CD1c-positive myeloid dendritic cell (primary cell): ENCODE measurements at regions not wholly inside any gene's neighbourhood (a gene's known extent, or its start where the extent isn't known, plus 50 kb on each side); places are given as distances from the start of the nearest gene placed in this dataset.
"Not testable (repeated sequence)": the region's sequence is repeated elsewhere in the genome, so short reads cannot be mapped to it uniquely, and the experiment has no call there.

Source experiments
- DNase-seq: peaks from one replicate; pipeline ENCODE4 v3.0.0-alpha.2; 2016; ENCODE audit errors: extremely low spot score

DNA sequence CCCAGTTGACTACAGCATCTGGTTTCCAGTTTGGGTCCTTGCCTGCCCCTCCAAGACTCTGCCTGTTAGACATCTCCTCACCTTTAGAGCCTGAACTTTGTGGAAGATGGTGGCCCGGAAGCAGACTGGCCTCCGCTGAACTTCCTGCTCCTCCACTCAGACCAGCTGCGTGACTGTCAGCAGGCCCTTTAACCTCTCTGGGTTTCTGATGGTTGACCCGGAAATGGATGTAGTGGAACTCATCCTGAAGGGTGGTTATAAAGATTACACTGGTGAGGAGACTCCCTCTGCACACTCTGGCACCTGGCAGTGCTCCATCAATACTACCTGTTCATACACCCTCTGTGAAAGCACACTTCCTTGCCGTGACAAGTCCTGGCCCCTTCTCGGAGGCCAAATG lies 151.9 kb upstream of the TLE3 start:
- DNase-seq = no peak

DNA sequence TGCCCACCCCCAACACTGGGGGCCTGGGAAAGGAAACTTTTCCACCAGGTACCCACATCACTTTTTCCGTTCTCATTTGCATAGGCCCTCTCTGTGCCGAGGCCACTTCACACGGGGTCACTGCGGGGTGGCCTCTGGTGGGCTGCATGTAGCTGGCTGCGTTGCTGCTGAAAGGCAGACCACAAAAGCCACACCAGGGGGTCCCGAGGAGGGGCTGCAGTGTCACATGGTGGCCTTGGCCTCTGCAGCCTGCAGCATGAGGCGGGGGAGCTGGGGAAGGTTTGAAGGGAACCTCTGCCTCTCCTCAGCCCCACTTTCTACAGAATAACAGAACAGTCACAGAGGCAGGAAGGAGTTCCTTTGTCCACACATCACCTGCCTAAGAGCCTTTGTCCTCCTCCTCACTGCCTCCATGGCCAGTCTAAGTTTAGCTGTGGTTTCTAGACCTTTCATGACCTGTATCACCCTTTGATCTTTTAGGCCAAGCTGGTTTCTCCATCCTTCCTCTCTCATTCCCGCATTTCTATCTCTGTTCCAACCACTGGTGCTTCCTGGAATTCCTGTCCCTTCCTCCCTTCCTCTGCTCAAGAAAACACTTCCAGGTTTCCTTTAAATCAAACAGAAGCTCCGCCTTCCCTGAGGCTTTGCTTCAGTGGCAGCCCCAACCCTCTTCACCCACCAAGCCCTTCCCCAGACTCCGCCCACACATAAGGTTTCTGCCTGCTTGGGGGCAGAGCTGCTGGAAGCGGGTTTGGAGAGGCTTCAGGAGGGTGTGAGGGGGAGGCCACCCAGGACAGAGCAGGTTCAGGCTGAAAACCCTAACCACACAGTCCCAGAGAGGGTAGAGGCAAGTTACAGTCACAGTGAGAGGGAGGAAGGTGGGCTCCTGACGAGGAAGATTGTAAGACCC lies 150.7 kb upstream of the TLE3 start:
- DNase-seq = no peak

DNA sequence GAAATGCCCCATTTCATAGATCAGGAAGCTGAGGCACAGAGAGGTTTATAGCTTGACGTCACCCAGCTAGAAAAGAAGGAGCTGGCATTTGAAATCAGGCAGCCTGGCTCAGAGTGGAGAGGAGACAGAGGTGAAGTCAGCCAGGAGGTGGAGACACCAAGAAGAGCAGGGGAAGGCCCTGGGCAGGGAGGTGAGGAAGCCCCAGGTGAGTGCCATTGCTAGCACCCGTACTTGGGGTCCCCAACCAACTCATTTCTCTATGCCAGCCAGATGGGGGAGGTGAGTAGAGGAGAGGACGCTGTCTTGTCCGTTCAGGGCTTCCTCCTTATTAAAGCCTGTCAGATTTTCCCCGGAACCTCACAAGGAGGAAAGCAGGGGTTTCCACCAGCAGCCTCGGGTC lies 149.6 kb upstream of the TLE3 start:
- DNase-seq = no peak

DNA sequence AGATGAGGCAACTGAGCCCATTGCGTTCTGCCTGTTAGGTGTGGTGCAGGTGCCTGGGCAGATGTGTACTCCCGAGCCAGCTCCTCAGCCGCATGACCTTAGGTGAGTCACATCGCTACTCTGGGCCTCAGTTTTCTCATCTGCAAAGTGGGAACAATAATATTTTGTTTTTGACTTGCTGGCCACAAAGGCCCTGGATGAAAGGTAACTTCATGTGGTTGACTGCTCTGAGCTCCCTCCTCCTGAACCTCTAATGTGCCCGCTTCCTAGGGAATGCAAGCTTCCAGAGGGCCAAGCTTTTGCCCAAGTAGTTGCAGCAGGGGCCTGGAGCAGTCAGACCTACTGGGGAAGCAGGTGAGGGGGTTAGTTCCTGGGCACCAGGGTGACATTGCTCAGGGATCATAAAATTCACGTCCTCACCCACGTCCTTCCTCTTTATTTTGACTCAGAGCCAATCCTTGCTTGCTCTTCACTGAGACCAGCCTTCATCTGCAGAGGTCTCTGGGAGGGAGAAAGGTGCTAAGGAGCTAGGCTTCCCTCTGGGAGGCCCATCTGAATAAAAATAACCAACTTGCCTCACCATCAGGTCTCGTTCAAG lies 149.0 kb upstream of the TLE3 start:
- peak; percentile 53 for DNase-seq

DNA sequence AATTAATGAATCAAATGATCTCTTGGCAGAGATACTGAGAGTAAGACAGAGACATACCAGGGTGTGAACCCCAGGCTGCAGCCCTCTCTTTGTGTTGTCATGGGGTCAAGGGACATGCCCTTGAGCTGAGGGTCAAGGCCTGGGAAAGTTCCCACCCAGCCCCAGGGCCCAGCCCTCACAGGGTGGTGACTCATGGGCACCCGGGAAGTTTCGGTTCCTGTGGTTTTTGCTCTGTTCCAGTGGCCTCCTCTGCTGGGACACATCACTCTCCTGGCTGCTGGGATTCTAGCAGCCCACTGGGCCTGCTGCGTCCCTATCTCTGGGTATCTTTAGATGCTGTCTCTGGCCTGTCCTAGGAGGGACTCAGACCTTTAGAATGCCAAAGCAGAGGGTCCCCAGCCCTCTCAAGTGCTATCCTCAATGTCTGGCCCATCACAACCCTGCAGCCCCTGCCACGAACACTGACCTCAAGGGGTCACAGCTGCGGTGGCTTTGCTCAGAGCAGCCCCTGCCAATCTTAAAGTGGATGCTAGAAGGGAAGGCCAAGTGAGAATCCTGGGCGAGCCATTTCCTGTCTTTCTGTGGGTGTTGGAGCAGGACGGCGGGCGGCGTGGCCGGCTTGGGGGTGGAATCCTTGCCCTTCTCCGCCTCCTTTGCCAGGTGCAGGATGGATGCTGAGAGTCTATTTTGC lies 148.4 kb upstream of the TLE3 start:
- DNase-seq = peak; percentile 93

DNA sequence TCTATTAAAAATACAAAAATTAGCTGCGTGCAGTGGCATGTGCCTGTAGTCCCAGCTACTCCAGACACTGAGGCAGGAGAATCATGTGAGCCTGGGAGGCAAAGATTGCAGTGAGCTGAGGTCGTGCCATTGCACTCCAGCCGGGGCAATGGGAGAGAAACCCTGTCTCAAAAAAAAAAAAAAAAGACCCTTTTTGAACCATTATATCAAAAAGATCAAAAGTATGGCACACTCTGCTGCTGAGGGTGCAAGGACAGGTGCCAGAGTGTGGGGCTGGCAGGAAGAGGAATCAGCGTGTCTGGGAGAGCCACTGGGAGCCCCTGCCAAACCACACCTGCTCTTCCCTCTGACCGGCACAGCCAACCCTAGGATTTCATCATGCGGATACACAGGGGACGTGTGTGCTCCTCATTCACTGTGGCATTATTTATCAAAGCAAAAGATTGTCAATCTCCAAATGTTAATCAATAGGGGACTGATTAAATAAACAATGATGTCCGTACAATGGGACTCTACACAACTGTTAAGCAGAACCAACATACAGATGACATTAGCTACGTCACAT lies 147.3 kb upstream of the TLE3 start:
- no peak for DNase-seq

DNA sequence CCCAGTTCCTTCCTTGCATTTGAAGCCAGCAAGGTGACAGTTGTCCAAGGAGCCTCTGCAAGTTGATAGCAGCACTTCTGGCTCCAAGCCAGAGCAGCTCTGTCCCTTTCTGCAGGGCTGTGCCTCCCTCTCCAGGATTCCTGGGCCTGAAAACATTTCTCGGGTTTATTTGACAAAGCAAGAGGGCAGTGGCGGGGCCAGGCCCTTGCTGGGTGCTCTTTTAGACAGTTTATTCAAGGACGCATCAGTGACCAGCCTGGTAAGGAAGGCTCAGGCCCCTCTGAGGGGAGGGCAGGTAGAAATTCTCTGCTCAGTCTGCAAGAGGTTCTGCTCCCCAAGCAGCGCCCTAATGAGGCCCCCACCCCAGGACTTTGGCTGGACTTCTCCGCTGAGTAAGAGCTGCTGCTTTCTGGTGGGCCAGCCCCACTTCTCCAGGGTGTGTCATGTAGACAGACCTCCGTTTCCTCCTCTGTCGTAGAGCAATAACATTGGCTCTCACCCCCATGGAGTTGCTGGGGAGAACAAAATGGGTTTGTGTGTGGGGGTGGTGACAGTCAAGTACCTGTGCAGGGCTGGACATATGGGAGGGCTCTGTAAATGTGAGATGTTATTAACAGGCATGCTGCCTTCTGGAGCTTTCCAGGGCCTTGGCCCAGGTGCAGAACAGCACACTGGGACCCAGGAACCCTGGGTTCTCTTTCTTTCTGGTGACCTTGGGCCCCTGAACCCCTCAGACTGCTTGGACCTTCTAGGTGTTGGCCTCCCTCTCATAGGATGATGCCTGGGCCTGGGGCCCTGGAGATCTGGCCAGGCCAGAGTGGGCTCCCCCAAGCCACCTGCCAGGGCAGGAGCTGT lies 146.2 kb upstream of the TLE3 start:
- no peak for DNase-seq

DNA sequence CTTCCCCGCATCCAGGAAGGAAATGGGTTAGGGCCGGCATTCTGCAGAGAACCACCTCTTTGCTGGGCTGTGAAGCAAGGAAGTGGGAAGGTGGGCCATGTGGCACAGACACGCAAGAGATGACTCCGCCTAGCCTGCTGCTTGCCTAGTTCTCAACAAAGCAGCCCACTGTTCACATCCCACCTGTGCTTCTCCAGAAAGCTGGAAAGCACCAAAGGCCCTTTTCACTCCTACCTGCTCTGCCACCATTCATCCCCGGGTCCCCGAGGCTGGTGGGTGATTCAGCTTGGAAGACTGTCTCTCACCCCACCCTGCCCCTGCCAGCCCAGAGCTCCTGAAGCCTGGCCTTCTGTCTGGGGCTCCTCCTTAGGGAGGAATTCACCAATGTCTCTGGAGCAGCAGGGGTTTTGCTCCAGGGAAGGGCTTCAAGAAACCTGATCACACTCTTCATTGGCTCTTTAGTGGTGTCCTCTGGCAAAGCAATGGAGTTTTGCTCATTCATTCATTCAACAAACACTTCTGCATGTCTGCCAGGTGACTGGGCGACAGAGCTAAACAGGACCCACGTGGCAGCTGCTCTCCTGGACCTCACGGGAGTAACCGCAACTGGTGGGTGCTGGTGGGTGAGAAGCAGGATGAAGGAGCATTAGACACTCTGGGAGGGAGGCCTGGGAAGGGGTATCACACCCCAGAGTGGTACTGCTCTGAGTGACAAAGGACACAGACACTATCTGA lies 145.4 kb upstream of the TLE3 start:
- DNase-seq = no peak

DNA sequence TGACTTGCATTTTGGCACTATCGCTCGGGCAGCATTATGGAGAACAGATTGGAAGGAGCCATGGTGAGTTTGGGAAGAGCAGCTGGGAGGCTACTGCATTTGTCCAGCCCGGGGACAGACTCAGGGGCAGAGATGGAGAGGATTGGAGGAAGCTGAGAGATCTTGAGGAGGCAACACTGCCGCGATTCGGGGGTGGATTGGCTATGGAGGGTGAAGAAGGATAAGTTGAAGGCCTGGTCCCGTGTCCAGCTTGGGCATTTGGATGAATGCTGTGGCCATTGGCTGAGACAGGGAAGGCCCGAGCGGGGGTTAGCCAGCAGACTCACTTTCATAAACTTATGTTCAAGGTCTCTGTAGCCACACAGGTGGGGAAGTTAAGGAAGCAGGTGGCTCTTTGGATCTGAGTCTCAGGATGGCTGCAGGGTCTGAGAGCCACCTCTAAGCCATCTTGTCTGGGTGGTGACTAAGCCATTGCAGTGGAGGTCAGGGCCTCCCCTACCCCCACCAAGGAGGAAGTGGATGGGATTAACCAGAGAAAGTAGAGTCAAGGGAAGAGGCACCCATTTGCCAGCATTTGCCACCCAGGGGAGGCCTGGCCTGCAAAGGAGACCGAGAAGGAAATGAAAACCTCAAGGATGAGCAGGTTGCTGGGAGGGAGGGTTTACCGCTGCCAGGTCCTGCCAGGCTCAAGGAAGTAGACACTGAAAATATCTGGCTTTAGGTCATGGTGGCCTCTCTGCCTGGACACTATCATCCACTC lies 144.0 kb upstream of the TLE3 start:
- no peak for DNase-seq

DNA sequence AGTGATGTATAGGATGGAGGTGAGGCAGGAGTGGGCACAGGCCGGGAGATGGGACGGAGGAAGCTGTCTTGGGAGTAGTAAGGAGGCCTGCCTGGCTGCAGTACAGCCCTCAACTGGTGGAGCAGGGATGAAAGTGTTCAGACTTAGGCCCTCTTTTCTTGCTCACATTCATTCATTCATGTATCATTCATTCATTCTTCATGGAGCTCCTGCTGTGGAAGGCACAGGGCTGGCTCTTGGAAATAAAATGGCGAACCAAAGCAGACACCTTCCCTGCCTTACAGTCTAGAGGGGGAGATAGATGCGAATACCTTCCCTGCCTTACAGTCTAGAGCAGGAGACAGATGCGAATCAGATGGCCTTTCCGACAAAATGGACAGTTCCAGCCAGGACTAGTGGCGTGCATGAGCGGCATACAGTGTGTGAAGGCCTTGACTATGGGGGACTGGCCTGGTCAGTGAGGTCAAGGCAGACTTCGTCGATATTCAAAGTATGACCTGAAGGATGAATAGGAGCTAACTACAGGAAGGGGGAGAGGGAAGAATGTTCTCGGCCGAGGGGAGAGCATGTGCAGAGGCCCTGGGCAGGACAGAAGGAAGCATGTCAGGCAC lies 143.2 kb upstream of the TLE3 start:
- DNase-seq = no peak

DNA sequence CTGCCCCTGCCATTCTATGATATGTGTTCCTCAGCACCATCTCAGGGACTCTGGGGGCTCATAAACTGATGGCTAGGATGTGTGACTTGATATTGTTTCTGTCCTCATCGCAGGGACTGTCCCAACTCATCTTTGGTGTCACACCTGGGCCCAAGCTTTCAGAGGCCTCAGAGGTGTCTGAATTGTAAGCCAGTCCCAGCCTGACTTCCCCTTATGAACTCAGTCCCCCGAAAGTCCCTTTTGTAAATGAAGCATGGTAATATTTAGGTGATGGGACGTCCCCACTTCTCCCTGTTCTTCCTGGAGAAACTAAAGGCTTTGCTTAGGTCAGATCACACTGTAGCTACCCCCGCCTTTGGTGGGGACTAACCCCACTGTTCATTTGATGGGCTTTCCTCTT lies 142.4 kb upstream of the TLE3 start:
- DNase-seq = no peak

DNA sequence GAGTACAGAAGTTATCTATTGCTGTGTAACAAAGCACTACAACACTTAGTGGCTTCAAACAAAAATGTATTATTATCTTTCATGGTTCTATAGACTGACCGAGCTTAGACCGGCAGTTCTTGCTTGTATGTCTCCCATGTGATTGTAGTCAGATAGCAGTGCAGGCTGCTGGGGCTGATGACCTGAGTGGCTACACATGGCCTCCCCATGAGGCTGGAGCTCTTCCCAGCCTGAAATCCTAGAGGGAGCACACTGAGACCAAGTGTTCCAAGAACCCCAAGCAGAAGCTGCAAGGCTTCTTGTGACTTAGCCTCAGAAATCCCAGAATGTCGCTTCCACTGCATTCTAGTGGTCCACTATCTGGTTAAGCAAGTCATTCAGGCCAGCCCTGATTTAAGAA lies 141.2 kb upstream of the TLE3 start:
- DNase-seq = no peak

DNA sequence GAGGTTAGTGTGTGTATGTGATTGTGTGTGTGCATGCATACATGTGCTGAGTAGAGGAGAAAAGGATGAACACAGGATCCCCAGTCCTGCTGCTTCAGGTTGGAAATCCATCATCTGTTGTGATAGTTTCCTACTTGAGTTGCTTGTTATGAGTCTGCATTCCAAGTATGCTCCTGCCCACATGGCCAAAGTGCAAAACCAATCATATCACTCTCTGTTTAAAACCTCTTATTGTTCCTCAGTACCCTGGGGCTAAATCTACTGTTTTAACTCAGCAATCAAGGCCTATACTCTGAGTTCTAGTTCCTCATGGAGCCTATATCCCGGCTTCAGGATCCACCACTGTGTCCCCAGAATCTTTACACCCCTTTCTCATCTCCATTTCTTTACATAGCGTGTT lies 139.9 kb upstream of the TLE3 start:
- DNase-seq = no peak

DNA sequence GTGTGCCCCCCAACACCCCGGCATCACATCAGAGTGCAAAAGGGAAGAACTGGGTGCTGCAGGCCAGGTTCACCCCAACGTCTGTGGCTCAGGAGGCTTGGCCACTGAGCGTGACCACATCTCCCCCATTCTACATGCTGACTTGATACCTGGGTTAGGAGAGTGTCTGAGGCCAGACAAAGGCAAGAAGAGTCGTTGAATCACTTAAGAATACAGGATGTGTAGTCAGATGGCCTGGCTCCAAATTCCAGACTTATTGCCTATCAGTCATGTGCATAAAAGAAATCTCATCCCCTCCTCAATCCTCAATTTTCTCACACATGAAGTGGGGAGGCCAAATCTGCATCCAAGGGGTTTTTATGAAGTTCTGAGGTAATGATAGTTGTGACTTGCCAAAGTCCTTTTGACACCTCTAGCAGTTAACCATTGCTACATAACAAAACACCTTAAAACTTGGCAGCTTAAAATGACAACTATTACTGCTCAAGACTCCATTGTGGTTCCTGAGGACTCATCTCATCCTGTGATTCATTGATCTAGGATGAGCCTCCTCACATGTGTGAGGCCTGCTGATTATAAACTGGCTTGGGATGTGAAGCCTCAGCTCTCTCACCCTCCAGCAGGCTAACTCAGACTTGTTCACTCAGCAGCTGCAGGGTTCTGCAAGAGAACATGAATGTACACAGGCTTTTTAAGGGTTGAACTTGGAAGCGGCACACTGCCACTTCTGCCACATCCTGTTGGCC lies 138.8 kb upstream of the TLE3 start:
- DNase-seq = no peak

DNA sequence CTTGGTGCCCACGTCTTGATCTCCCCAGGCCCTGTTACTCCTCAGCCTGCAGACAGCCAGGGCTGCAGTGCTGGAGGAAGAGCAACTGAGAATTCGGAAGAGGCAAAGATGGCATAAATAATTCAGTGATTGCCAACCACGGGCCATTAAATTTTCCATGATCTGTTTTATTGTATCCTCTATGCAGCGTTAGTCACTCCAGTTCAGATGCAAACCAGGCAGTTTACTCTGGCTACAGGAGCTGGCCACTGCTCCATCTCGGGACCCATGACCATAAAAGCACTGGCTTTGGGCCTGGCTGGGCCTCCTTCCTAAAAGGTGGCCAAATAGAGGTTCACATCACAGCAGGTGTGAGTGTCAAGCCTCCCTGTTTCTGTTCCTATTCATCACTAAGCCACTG lies 137.6 kb upstream of the TLE3 start:
- DNase-seq = no peak

DNA sequence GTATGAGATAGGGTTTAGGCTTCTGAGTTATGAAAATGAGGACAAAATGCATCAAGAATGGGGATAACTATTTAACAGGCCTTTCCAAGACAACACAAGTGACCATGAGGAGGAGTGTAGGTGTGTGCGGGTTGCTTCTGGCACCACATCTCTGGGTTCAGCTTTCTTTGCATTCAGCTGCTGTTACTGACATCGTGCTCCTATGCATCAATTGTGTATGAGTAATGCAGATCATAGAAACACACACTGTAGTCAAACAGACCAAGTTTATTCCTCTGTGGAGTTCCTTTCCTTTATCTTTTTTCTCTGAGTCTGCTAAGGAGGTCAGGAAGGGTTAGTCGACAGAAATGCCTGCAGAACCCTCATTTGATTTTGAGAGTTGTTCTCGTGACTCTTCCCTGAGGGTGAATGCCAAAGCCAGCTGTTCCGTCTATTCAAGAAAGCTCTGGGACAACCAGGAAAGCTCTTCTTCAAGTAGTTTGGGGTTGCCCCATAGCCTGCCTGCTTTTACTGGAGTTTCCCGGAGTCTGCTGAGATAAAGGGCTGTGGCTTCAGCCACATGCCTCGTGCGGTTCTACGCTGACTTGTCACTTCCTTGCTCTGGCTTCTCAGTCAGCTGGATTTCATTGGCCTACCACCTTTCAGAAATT lies 136.7 kb upstream of the TLE3 start:
- no peak for DNase-seq

DNA sequence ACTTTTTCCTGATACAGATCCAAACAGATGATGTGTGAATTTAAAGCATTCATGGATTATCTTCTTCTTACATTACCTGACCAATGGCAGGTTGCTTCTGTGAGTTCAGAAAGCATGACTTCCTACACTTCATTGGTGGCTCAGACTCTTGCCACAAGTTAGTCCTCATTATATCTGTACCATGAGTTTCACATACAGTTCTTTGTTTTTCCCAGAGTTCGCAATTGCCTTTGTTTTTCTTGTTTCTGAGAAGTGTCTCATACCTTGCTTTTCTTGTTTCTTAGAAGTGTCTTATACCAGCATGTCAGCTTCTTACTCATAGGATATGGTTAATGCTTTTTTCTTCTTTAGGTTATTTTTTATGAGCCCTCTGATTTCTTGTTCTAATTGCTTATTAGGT lies 133.8 kb upstream of the TLE3 start:
- DNase-seq = no peak

DNA sequence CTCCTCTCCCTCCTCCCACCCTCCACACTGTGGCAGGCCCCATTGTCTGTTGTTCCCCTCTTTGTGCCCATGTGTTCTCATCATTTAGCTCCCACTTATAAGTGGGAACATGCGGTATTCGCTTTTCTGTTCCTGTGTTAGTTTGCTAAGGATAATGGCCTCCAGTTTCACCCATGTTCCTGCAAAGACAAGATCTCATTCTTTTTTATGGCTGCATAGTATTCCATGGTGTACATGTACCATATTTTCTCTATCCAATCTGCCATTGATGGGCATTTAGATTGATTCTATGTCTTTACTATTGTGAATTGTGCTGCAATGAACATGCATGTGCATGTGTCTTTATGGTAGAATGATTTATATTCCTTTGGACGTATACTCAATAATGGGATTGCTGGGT lies 130.2 kb upstream of the TLE3 start:
- not testable (repeated sequence) for DNase-seq

DNA sequence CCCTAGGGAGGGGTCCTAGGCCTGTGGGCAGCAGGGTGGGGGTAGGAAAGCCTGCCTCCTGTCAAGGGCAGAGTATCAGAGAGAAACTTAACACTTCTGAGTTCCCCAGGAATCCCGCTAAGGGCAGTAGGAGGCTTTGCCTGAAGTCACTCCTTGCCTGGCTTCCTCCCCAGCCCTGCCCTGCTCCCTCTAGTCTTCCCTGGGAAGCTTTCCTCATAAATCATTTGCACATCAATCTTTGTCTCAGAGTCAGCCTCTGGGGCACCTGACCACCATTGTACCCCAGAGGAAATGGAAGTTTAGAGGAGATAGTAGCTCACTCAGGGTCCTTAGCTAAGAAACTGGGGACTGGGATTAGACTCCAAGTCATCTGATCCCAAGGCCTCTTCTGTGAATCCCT lies 129.4 kb upstream of the TLE3 start:
- DNase-seq = no peak
